PFSK-1 (cell line): ENCODE measurements at regions not wholly inside any gene's neighbourhood (a gene's known extent, or its start where the extent isn't known, plus 50 kb on each side); places are given as distances from the start of the nearest gene placed in this dataset.

Experiments used
- FOXP2 ChIP-seq: optimal IDR thresholded peaks from 2 replicates; pipeline ENCODE3; 2011; ENCODE audit warnings: borderline replicate concordance, control low read depth, inconsistent platforms; ENCODE audit not compliant: insufficient read depth; ENCODE audit errors: extremely low read length, extremely low read depth
- POLR2AphosphoS5 ChIP-seq: IDR thresholded peaks from 2 replicates; pipeline ENCODE4 v1.6.1; 2012; ENCODE audit warnings: low read depth, mild to moderate bottlenecking, control low read depth, low read length, moderate library complexity
- SIN3A ChIP-seq: IDR thresholded peaks from 2 replicates; pipeline ENCODE4 v1.6.1; 2012; ENCODE audit warnings: mild to moderate bottlenecking, low read length, moderate library complexity, borderline replicate concordance; ENCODE audit not compliant: insufficient read depth
- TAF1 ChIP-seq: IDR thresholded peaks from 2 replicates; pipeline ENCODE4 v1.6.1; 2012; ENCODE audit warnings: low read length, control low read depth, borderline replicate concordance; ENCODE audit not compliant: insufficient read depth
- TF ChIP-seq, protein P1 (sequence below), 2 experiments: IDR thresholded peaks; 2 replicates each; pipeline versions ENCODE4 v1.6.1 to v1.8.0; 2011 to 2012; ENCODE audit warnings: low read depth in 2 of 2, low read length in 2 of 2, control low read depth in 1 of 2, inconsistent platforms in 1 of 2, mild to moderate bottlenecking in 1 of 2, moderate library complexity in 1 of 2; ENCODE audit not compliant: insufficient read depth in 1 of 2

DNA sequence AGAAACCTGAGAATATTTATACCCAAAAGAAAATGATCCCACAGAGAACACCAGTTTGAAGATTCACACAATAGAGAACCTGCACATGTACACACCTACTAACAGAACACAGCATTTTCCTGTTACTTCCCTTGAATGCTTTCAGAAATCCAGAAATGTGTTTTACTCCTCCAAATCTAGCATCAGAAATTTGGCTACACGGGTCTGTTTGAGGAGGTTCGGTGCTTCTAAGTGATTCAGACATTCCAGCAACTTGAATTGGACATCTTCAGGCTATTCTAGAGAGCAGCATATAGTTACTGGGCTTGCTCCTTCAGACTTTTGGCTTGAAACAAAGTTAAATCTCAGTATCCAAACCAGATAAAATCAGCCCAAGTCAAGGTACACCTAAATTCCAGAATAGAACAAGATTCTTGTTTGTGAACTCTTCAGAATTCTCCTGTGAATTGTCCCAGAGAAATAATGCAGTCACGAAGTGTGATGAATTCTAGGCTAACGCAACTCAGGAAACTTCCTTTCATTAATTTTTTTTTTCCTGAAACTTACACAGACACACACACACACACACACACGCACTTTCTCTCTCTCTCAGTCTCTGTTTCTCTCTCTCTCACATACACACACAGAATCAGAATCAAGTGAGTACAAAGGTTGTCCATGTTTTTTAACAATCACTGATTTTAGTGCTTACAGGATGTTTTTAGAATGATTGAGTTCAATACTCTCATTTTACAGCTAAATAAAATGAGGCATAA lies 278.4 kb upstream of the SNX7 start:
- TF ChIP-seq TAF1 (no peak), POLR2AphosphoS5 (no peak), SIN3A (no peak), FOXP2 (no peak)
- TF ChIP-seq, protein P1, sequence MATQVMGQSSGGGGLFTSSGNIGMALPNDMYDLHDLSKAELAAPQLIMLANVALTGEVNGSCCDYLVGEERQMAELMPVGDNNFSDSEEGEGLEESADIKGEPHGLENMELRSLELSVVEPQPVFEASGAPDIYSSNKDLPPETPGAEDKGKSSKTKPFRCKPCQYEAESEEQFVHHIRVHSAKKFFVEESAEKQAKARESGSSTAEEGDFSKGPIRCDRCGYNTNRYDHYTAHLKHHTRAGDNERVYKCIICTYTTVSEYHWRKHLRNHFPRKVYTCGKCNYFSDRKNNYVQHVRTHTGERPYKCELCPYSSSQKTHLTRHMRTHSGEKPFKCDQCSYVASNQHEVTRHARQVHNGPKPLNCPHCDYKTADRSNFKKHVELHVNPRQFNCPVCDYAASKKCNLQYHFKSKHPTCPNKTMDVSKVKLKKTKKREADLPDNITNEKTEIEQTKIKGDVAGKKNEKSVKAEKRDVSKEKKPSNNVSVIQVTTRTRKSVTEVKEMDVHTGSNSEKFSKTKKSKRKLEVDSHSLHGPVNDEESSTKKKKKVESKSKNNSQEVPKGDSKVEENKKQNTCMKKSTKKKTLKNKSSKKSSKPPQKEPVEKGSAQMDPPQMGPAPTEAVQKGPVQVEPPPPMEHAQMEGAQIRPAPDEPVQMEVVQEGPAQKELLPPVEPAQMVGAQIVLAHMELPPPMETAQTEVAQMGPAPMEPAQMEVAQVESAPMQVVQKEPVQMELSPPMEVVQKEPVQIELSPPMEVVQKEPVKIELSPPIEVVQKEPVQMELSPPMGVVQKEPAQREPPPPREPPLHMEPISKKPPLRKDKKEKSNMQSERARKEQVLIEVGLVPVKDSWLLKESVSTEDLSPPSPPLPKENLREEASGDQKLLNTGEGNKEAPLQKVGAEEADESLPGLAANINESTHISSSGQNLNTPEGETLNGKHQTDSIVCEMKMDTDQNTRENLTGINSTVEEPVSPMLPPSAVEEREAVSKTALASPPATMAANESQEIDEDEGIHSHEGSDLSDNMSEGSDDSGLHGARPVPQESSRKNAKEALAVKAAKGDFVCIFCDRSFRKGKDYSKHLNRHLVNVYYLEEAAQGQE (IDR thresholded peaks at IDR 0.05; ENCODE audit: insufficient read depth in 1 of 2, low read depth in 2 of 2, low read length in 2 of 2): no peak
